ENCODE measurements at regions not wholly inside any gene's neighbourhood (a gene's known extent, or its start where the extent isn't known, plus 50 kb on each side); places are given as distances from the start of the nearest gene placed in this dataset.

DNA sequence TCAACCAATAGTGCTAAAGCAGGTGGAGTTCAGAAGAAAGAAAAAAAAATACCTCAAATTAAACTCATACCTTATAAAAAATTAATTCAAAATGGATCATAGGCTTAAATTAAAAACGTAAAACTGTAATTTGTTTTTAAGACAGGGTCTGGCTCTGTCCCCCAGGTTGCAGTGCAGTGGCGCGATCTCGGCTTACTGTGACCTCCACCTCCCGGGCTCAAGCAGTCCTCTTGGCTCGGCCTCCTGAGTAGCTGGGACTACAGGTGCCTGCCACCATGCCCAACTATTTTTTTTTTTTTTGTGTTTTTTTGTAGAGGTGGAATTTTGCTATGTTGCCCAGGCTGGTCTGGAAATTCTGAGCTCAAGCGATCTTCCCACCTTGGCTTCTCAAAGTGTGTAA, 111.6 kb downstream of the HDGFL1 start:
- Histone ChIP-seq H2AFZ (ENCODE audit: low read depth, low read length) (no peak overlapping the region), H3K9me3 (ENCODE audit: low read length) (no peaks in the 10 kb centered on the region)
- TF ChIP-seq EZH2 (IDR thresholded peaks at IDR 0.05; ENCODE audit: borderline replicate concordance, insufficient read depth, low read length, poor library complexity, severe bottlenecking) (no peak), SMC3 (conservative IDR thresholded peaks at IDR 0.05; ENCODE audit: poor library complexity) (no peak), EP300 (conservative IDR thresholded peaks at IDR 0.05; ENCODE audit: poor library complexity, severe bottlenecking) (no peak), RAD21 (conservative IDR thresholded peaks at IDR 0.05) (no peak), POLR2AphosphoS5 (IDR thresholded peaks at IDR 0.05) (no peak), TAF1 (IDR thresholded peaks at IDR 0.05; ENCODE audit: low read depth) (no peak), MXI1 (conservative IDR thresholded peaks at IDR 0.05; ENCODE audit: poor library complexity, severe bottlenecking) (no peak)
- TF ChIP-seq, protein P1, sequence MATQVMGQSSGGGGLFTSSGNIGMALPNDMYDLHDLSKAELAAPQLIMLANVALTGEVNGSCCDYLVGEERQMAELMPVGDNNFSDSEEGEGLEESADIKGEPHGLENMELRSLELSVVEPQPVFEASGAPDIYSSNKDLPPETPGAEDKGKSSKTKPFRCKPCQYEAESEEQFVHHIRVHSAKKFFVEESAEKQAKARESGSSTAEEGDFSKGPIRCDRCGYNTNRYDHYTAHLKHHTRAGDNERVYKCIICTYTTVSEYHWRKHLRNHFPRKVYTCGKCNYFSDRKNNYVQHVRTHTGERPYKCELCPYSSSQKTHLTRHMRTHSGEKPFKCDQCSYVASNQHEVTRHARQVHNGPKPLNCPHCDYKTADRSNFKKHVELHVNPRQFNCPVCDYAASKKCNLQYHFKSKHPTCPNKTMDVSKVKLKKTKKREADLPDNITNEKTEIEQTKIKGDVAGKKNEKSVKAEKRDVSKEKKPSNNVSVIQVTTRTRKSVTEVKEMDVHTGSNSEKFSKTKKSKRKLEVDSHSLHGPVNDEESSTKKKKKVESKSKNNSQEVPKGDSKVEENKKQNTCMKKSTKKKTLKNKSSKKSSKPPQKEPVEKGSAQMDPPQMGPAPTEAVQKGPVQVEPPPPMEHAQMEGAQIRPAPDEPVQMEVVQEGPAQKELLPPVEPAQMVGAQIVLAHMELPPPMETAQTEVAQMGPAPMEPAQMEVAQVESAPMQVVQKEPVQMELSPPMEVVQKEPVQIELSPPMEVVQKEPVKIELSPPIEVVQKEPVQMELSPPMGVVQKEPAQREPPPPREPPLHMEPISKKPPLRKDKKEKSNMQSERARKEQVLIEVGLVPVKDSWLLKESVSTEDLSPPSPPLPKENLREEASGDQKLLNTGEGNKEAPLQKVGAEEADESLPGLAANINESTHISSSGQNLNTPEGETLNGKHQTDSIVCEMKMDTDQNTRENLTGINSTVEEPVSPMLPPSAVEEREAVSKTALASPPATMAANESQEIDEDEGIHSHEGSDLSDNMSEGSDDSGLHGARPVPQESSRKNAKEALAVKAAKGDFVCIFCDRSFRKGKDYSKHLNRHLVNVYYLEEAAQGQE (IDR thresholded peaks at IDR 0.05; ENCODE audit: borderline replicate concordance) = no peak
- TF ChIP-seq, protein P2, sequence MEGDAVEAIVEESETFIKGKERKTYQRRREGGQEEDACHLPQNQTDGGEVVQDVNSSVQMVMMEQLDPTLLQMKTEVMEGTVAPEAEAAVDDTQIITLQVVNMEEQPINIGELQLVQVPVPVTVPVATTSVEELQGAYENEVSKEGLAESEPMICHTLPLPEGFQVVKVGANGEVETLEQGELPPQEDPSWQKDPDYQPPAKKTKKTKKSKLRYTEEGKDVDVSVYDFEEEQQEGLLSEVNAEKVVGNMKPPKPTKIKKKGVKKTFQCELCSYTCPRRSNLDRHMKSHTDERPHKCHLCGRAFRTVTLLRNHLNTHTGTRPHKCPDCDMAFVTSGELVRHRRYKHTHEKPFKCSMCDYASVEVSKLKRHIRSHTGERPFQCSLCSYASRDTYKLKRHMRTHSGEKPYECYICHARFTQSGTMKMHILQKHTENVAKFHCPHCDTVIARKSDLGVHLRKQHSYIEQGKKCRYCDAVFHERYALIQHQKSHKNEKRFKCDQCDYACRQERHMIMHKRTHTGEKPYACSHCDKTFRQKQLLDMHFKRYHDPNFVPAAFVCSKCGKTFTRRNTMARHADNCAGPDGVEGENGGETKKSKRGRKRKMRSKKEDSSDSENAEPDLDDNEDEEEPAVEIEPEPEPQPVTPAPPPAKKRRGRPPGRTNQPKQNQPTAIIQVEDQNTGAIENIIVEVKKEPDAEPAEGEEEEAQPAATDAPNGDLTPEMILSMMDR (IDR thresholded peaks at IDR 0.05; ENCODE audit: poor library complexity, severe bottlenecking) = no peak

DNA sequence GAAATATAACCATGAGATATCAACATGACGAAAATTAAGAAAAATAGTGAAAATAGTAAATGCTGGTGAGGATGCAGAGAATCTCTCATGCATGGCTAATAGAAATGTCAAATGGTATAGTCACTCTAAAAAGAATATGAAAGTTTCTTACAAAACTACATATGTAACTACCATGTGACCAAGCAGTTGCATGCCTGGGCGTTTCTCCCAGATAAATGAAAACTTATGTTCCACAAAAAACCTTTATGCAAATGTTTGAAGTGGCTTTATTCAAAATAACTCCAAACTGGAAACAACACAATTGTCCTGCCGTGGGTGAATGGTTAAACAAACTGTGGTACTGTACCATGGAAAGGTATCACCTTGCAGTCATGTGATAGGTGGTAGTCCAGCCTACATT, 112.4 kb downstream of the HDGFL1 start:
- H2AFZ ChIP-seq (ENCODE audit: low read depth, low read length) = no peak overlapping the region

More for the DNA sequence above, 111.6 kb downstream of the HDGFL1 start:
- no peak overlapping the region for H3K4me2 ChIP-seq (ENCODE audit: low read length)
- H3K36me3 ChIP-seq (ENCODE audit: insufficient read depth, low read length) = no peaks in the 10 kb centered on the region
- no peaks in the 10 kb centered on the region for H3K27me3 ChIP-seq (ENCODE audit: insufficient read depth, low read depth, low read length)
- H3K9ac ChIP-seq (ENCODE audit: low read length) = no peak overlapping the region
- no peaks in the 10 kb centered on the region for H3K9me2 ChIP-seq (ENCODE audit: insufficient read depth, low read length)
- no peaks in the 10 kb centered on the region for H4K20me1 ChIP-seq (ENCODE audit: insufficient read depth)
- H3K27ac ChIP-seq (ENCODE audit: low read length) = no peak overlapping the region
- H3K79me2 ChIP-seq (replicated peaks; ENCODE audit: insufficient read depth, low read length) = no peaks in the 10 kb centered on the region
- no peak overlapping the region for H3K4me3 ChIP-seq (ENCODE audit: low read length)
- no peaks in the 10 kb centered on the region for H3F3A ChIP-seq (ENCODE audit: insufficient read depth, low read length, poor library complexity, severe bottlenecking)

More for the DNA sequence above, 112.4 kb downstream of the HDGFL1 start:
- H3K9me2 ChIP-seq (ENCODE audit: insufficient read depth, low read length) = no peaks in the 10 kb centered on the region
- no peak overlapping the region for H3K9ac ChIP-seq (ENCODE audit: low read length)
- no peak for TF ChIP-seq RAD21 (conservative IDR thresholded peaks at IDR 0.05)
- no peak for TF ChIP-seq POLR2AphosphoS5 (IDR thresholded peaks at IDR 0.05)
- no peak for TF ChIP-seq SMC3 (conservative IDR thresholded peaks at IDR 0.05; ENCODE audit: poor library complexity)
- no peak for TF ChIP-seq MXI1 (conservative IDR thresholded peaks at IDR 0.05; ENCODE audit: poor library complexity, severe bottlenecking)
- no peak for TF ChIP-seq TAF1 (IDR thresholded peaks at IDR 0.05; ENCODE audit: low read depth)
- TF ChIP-seq, protein P1 (IDR thresholded peaks at IDR 0.05; ENCODE audit: borderline replicate concordance) = no peak
- no peak for TF ChIP-seq EP300 (conservative IDR thresholded peaks at IDR 0.05; ENCODE audit: poor library complexity, severe bottlenecking)
- no peaks in the 10 kb centered on the region for H3K27me3 ChIP-seq (ENCODE audit: insufficient read depth, low read depth, low read length)
- H3K9me3 ChIP-seq (ENCODE audit: low read length) = no peaks in the 10 kb centered on the region
- no peaks in the 10 kb centered on the region for H3F3A ChIP-seq (ENCODE audit: insufficient read depth, low read length, poor library complexity, severe bottlenecking)
- H3K27ac ChIP-seq (ENCODE audit: low read length) = no peak overlapping the region
- H3K36me3 ChIP-seq (ENCODE audit: insufficient read depth, low read length) = no peaks in the 10 kb centered on the region
- H3K4me2 ChIP-seq (ENCODE audit: low read length) = no peak overlapping the region
- no peak overlapping the region for H3K4me3 ChIP-seq (ENCODE audit: low read length)
- H3K79me2 ChIP-seq (replicated peaks; ENCODE audit: insufficient read depth, low read length) = no peaks in the 10 kb centered on the region
- H4K20me1 ChIP-seq (ENCODE audit: insufficient read depth) = no peaks in the 10 kb centered on the region

All from neural cell (in vitro differentiated cells).